Endothelial cell of umbilical vein (primary cell): ENCODE measurements at regions not wholly inside any gene's neighbourhood (a gene's known extent, or its start where the extent isn't known, plus 50 kb on each side); places are given as distances from the start of the nearest gene placed in this dataset.

ENCODE experiments used
- BruUV-seq: library from RNA; stranded (reverse); fragments of 400-500 nt; replicated peaks from 2 replicates; lab custom pipeline; 2021; lab: Mats Ljungman, UMichigan
- CTCF ChIA-PET: fragments of 300-600, 350-600 bp; sonication (Branson Sonifier 250); formaldehyde crosslinking; loops from one replicate; lab custom pipeline; 2021; ENCODE audit warnings: antibody characterized with exemption, inconsistent platforms; lab: Charles Lee
- POLR2A ChIA-PET: fragments of 300-600, 350-600 bp; sonication (Branson Sonifier 250); formaldehyde crosslinking; loops from one replicate; lab custom pipeline; 2021; ENCODE audit warnings: antibody characterized with exemption, inconsistent platforms; lab: Charles Lee
- DNase-seq: peaks from one replicate; pipeline ENCODE4 v3.0.0-alpha.2; 2011; ENCODE audit warnings: low read depth, low spot score
- FAIRE-seq: peaks from 2 replicates; lab custom pipeline; 2011; peaks lifted over from hg19 to GRCh38; lab: Jason Lieb, UNC
- H2AFZ ChIP-seq: 2 replicates; pipeline ENCODE4 v1.6.0; 2012; ENCODE audit warnings: low read depth, low read length, control low read depth, inconsistent platforms
- H3K27ac ChIP-seq: 2 replicates; pipeline ENCODE4 v1.5.1; 2011; ENCODE audit warnings: low read depth, mild to moderate bottlenecking, control low read depth, low read length, moderate library complexity; ENCODE audit not compliant: insufficient read depth
- H3K27me3 ChIP-seq, 2 experiments: 2 replicates each; pipeline versions ENCODE4 v1.6.0 to v1.6.1; 2011; ENCODE audit warnings: low read length in 2 of 2, mixed read lengths in 1 of 2; ENCODE audit not compliant: control insufficient read depth in 2 of 2, insufficient read depth in 2 of 2
- H3K36me3 ChIP-seq, 2 experiments: 2 replicates in 1 of 2; 3 replicates in 1 of 2; pipeline ENCODE4 v1.5.1; 2011; ENCODE audit warnings: low read length in 2 of 2, mild to moderate bottlenecking in 1 of 2, moderate library complexity in 1 of 2; ENCODE audit not compliant: control insufficient read depth in 2 of 2, insufficient read depth in 2 of 2; ENCODE audit errors: extremely low read depth in 1 of 2
- H3K4me1 ChIP-seq: 3 replicates; pipeline ENCODE4 v1.5.1; 2011; ENCODE audit warnings: mild to moderate bottlenecking, low read length; ENCODE audit not compliant: control insufficient read depth, insufficient read depth; ENCODE audit errors: extremely low read depth
- H3K4me2 ChIP-seq: 2 replicates; pipeline ENCODE4 v1.6.1; 2011; ENCODE audit warnings: low read length, control low read depth, mixed read lengths; ENCODE audit not compliant: insufficient read depth
- H3K4me3 ChIP-seq, 3 experiments: fragments of 200-600 bp in 1 of 3; sonication (generic), shearing (Covaris generic) in 1 of 3; replicated peaks in 1 of 3; 2 replicates each; pipeline ENCODE4 v1.5.1; 2011 to 2016; ENCODE audit warnings: control low read depth in 3 of 3, low read length in 3 of 3, mild to moderate bottlenecking in 2 of 3, inconsistent platforms in 1 of 3, low read depth in 1 of 3, moderate library complexity in 1 of 3; ENCODE audit not compliant: insufficient read depth in 1 of 3
- H3K79me2 ChIP-seq: 2 replicates; pipeline ENCODE4 v1.6.0; 2012; ENCODE audit warnings: low read length, inconsistent platforms; ENCODE audit not compliant: control insufficient read depth, insufficient read depth
- H3K9ac ChIP-seq: replicated peaks from 2 replicates; pipeline ENCODE3; 2011; ENCODE audit warnings: low read length, control low read depth; ENCODE audit not compliant: insufficient read depth; ENCODE audit errors: extremely low read depth
- H3K9me1 ChIP-seq: replicated peaks from 3 replicates; pipeline ENCODE4 v1.6.0; 2011; ENCODE audit warnings: mild to moderate bottlenecking, low read length; ENCODE audit not compliant: control insufficient read depth, insufficient read depth; ENCODE audit errors: extremely low read depth
- H3K9me3 ChIP-seq: replicated peaks from 2 replicates; pipeline ENCODE4 v1.5.1; 2012; ENCODE audit warnings: low read length, inconsistent platforms; ENCODE audit not compliant: control insufficient read depth, insufficient read depth
- H4K20me1 ChIP-seq: replicated peaks from 2 replicates; pipeline ENCODE3; 2011; ENCODE audit warnings: mild to moderate bottlenecking, low read length; ENCODE audit not compliant: control insufficient read depth, insufficient read depth; ENCODE audit errors: extremely low read depth
- EZH2 ChIP-seq: IDR thresholded peaks from 2 replicates; pipeline ENCODE4 v1.6.1; 2012; ENCODE audit warnings: borderline replicate concordance, low read depth, mild to moderate bottlenecking, moderate library complexity, low read length, inconsistent platforms; ENCODE audit not compliant: severe bottlenecking
- FOS ChIP-seq: IDR thresholded peaks from 2 replicates; pipeline ENCODE4 v1.6.1; 2011; ENCODE audit warnings: mild to moderate bottlenecking, low read length, moderate library complexity, borderline replicate concordance; ENCODE audit not compliant: insufficient read depth
- GATA2 ChIP-seq: IDR thresholded peaks from 2 replicates; pipeline ENCODE4 v1.7.0; 2011; ENCODE audit warnings: low read depth, mild to moderate bottlenecking, moderate library complexity, mixed read lengths, low read length; ENCODE audit not compliant: insufficient read length, insufficient read depth
- JUN ChIP-seq: IDR thresholded peaks from 2 replicates; pipeline ENCODE4 v1.6.1; 2011; ENCODE audit warnings: borderline replicate concordance, low read depth; ENCODE audit not compliant: insufficient read length, insufficient read depth
- MYC ChIP-seq: IDR thresholded peaks from one replicate; pipeline ENCODE4 v1.6.1; 2011; ENCODE audit warnings: mild to moderate bottlenecking, low read depth, low read length
- POLR2A ChIP-seq: IDR thresholded peaks from 2 replicates; pipeline ENCODE4 v1.6.1; 2012; ENCODE audit warnings: low read depth, mild to moderate bottlenecking, control low read depth, low read length
- POLR2AphosphoS5 ChIP-seq: IDR thresholded peaks from 2 replicates; pipeline ENCODE4 v1.6.1; 2012; ENCODE audit warnings: low read depth, mild to moderate bottlenecking, control low read depth, low read length, moderate library complexity; ENCODE audit not compliant: insufficient read depth
- dilution Hi-C: fragments of 300-500 bp; cut with MboI; formaldehyde crosslinking; loops from one replicate; pipeline ENCODE4 v1.15.0; 2019; ENCODE audit warnings: low sequenced_read_pairs; ENCODE audit not compliant: extremely low pct_ligation_motif_present
- intact Hi-C: fragments of 100-400 bp; cut with micrococcal nuclease; formaldehyde crosslinking; loops from one replicate; pipeline ENCODE4 v1.10.0; 2022
- TF ChIP-seq, protein P1 (sequence below): IDR thresholded peaks from 2 replicates; pipeline ENCODE4 v1.6.1; 2011; ENCODE audit not compliant: insufficient read depth, insufficient read length
- TF ChIP-seq, protein P2 (sequence below), 2 donors: IDR thresholded peaks; 1 replicate in 1 of 2; 2 replicates in 1 of 2; pipeline ENCODE4 v1.5.1; 2011; ENCODE audit warnings: low read length in 2 of 2, mild to moderate bottlenecking in 2 of 2, moderate library complexity in 2 of 2, control low read depth in 1 of 2, inconsistent platforms in 1 of 2, low read depth in 1 of 2; ENCODE audit not compliant: insufficient read depth in 1 of 2; ENCODE audit errors: extremely low read depth in 1 of 2

DNA sequence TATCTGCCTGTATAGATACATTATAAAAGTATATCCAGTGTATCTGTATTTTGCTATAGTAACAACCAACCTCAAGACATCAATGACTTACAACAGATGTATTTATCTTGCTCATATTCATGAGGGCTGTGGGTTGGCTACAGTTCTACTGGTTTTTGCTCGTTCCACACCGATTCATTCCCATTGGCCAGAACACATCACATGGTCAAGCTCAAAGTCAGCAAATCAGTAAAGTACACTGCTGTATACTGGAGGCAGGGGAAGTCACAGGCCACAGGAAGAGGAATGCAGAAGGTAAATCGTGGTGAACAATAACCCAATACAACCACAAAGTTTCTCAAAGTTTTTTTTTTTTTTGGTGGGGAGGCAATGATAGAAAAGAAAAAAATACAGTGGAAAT lies 180.0 kb upstream of the CDKN3 start:
- intact Hi-C loops: no loop called here
- no peaks in the 10 kb centered on the region for H4K20me1 ChIP-seq
- no peak for DNase-seq
- dilution Hi-C loops: no loop called here
- no peak overlapping the region for H2AFZ ChIP-seq
- no peak for FAIRE-seq
- no peaks in the 10 kb centered on the region for H3K36me3 ChIP-seq
- H3K9me1 ChIP-seq: no peaks in the 10 kb centered on the region
- no peaks in the 10 kb centered on the region for H3K9me3 ChIP-seq
- BruUV-seq: no TSS peak
- no peak overlapping the region for H3K9ac ChIP-seq
- no peaks in the 10 kb centered on the region for H3K79me2 ChIP-seq
- no peak for TF ChIP-seq GATA2
- TF ChIP-seq, protein P1, sequence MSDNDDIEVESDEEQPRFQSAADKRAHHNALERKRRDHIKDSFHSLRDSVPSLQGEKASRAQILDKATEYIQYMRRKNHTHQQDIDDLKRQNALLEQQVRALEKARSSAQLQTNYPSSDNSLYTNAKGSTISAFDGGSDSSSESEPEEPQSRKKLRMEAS: no peak
- TF ChIP-seq FOS: no peak
- no peak for TF ChIP-seq POLR2A
- no peak for TF ChIP-seq POLR2AphosphoS5
- no peak for TF ChIP-seq EZH2
- TF ChIP-seq, protein P2, sequence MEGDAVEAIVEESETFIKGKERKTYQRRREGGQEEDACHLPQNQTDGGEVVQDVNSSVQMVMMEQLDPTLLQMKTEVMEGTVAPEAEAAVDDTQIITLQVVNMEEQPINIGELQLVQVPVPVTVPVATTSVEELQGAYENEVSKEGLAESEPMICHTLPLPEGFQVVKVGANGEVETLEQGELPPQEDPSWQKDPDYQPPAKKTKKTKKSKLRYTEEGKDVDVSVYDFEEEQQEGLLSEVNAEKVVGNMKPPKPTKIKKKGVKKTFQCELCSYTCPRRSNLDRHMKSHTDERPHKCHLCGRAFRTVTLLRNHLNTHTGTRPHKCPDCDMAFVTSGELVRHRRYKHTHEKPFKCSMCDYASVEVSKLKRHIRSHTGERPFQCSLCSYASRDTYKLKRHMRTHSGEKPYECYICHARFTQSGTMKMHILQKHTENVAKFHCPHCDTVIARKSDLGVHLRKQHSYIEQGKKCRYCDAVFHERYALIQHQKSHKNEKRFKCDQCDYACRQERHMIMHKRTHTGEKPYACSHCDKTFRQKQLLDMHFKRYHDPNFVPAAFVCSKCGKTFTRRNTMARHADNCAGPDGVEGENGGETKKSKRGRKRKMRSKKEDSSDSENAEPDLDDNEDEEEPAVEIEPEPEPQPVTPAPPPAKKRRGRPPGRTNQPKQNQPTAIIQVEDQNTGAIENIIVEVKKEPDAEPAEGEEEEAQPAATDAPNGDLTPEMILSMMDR (IDR thresholded peaks at IDR 0.05; ENCODE audit: extremely low read depth in 1 of 2, insufficient read depth in 1 of 2, low read depth in 1 of 2, low read length in 2 of 2): no peak
- no peak for TF ChIP-seq JUN
- TF ChIP-seq MYC: no peak
- ChIA-PET CTCF (interaction anchor here (0.8 kb wide), 1 partner anchor 112 kb away, joined by 3 read pairs; no protein-coding TSS in a partner anchor), POLR2A (no interaction called here)
- H3K27ac ChIP-seq: no peak overlapping the region
- H3K4me1 ChIP-seq: peaks cover 18% of the 10 kb centered on the region
- no peak overlapping the region for H3K4me3 ChIP-seq
- H3K4me2 ChIP-seq: no peak overlapping the region
- no peaks in the 10 kb centered on the region for H3K27me3 ChIP-seq
